GM18502 (cell line): ENCODE measurements at regions not wholly inside any gene's neighbourhood (a gene's known extent, or its start where the extent isn't known, plus 50 kb on each side); places are given as distances from the start of the nearest gene placed in this dataset.
A peak's percentile ranks its signal among the peaks of the same experiment; 100 is the strongest.
"Not testable (repeated sequence)": the region's sequence is repeated elsewhere in the genome, so short reads cannot be mapped to it uniquely, and the experiment has no call there.

ENCODE experiments used
- ATAC-seq: cut with Tn5 transposase; IDR thresholded peaks from one replicate; pipeline ENCODE4 v1.9.1; 2021; ENCODE audit warnings: mild to moderate bottlenecking; ENCODE audit not compliant: unreplicated experiment, poor library complexity

- ATAC-seq: peak; percentile 88
Observed at GRCh38 chr1:83488105-83488504, 510.8 kb downstream of the TTLL7 start.

- peak; percentile 43 for ATAC-seq
Observed at GRCh38 chr1:83487460-83487859, 511.5 kb downstream of the TTLL7 start.

GRCh38 chr1:83485314-83486019 is 513.5 kb downstream of the TTLL7 start:
- peak; percentile 34 for ATAC-seq

GRCh38 chr1:83481284-83481683 is 517.6 kb downstream of the TTLL7 start:
- not testable (repeated sequence) for ATAC-seq

GRCh38 chr1:83479591-83480239 is 519.2 kb downstream of the TTLL7 start:
- peak; percentile 80 for ATAC-seq

- not testable (repeated sequence) for ATAC-seq
Observed at GRCh38 chr1:83478127-83478526, 520.8 kb downstream of the TTLL7 start.

GRCh38 chr1:83476518-83476917 is 522.4 kb downstream of the TTLL7 start:
- ATAC-seq: not testable (repeated sequence)

GRCh38 chr1:83474946-83475345 is 524.0 kb downstream of the TTLL7 start:
- not testable (repeated sequence) for ATAC-seq

GRCh38 chr1:83473986-83474385 is 524.9 kb downstream of the TTLL7 start:
- ATAC-seq: not testable (repeated sequence)

- not testable (repeated sequence) for ATAC-seq
Observed at GRCh38 chr1:83472066-83472465, 526.9 kb downstream of the TTLL7 start.

- peak; percentile 60 for ATAC-seq
Observed at GRCh38 chr1:83471272-83471671, 527.7 kb downstream of the TTLL7 start.

- not testable (repeated sequence) for ATAC-seq
Observed at GRCh38 chr1:83468336-83468735, 530.6 kb downstream of the TTLL7 start.

GRCh38 chr1:83457735-83458248 is 541.1 kb downstream of the TTLL7 start:
- peak; percentile 52 for ATAC-seq

GRCh38 chr1:83457281-83457680 is 541.7 kb downstream of the TTLL7 start:
- ATAC-seq: not testable (repeated sequence)

GRCh38 chr1:83455753-83456152 is 543.2 kb downstream of the TTLL7 start:
- not testable (repeated sequence) for ATAC-seq

- not testable (repeated sequence) for ATAC-seq
Observed at GRCh38 chr1:83445873-83446272, 553.1 kb downstream of the TTLL7 start.

GRCh38 chr1:83442412-83442811 is 556.5 kb downstream of the TTLL7 start:
- ATAC-seq: not testable (repeated sequence)

- not testable (repeated sequence) for ATAC-seq
Observed at GRCh38 chr1:83440586-83440985, 558.3 kb downstream of the TTLL7 start.

- ATAC-seq: not testable (repeated sequence)
Observed at GRCh38 chr1:83440021-83440420, 558.9 kb downstream of the TTLL7 start.

- not testable (repeated sequence) for ATAC-seq
Observed at GRCh38 chr1:83438316-83438715, 560.6 kb downstream of the TTLL7 start.

- not testable (repeated sequence) for ATAC-seq
Observed at GRCh38 chr1:83435336-83435735, 563.6 kb downstream of the TTLL7 start.
